Neural progenitor cell (in vitro differentiated cells): ENCODE measurements at regions not wholly inside any gene's neighbourhood (a gene's known extent, or its start where the extent isn't known, plus 50 kb on each side); places are given as distances from the start of the nearest gene placed in this dataset.

Experiments
- CTCF ChIP-seq: fragments of 200-600 bp; sonication (generic); IDR thresholded peaks from 2 replicates; pipeline ENCODE4 v1.5.1; 2017; ENCODE audit warnings: antibody characterized with exemption, mild to moderate bottlenecking
- EZH2phosphoT487 ChIP-seq: fragments of 200-600 bp; sonication (generic); IDR thresholded peaks from 2 replicates; pipeline ENCODE4 v1.6.1; 2017; ENCODE audit warnings: antibody characterized with exemption

DNA sequence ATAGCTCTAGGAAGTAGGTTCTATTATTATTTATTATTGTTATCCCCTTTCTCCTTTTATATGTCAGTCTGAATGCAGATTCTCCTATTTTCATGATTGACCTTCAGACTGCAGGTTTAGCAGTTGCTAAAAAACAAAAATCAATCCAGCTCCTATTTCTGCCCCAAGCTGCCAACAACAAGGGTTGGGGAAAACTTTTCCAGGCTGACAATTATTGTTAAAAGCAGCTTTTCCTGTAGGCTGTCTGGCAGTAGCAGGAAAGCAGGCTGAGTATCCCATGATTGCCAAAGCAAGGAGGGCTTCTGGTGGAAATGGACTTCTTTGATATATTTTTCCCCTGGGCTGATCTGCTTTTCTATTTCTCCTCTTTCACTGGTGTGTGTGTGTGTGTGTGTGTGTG lies 78.0 kb upstream of the CTLA4 start:
- TF ChIP-seq CTCF = no peak
- TF ChIP-seq EZH2phosphoT487 = no peak
